ENCODE measurements at regions not wholly inside any gene's neighbourhood (a gene's known extent, or its start where the extent isn't known, plus 50 kb on each side); places are given as distances from the start of the nearest gene placed in this dataset.

DNA sequence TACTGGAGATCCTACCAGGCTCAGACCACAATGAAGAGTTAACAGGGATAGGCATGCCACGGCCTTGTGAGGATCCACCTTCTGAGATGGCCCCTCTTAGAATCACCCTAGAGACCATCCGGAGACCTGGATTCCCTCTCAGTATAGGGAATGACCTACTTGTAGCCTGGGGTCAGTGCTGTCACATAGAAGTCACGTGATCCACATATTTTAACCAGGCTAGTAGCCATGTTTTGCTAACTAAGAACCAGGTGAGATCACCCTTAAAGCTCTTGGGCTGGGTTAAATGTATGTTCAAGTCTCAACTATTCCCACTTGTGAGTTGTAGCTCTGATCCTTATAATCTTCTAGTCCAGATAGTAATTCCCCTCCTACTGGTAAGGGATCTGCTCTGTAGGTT is 215.4 kb downstream of the CCNG2 start:
- TF ChIP-seq CTCF (IDR thresholded peaks at IDR 0.05) (no peak), POLR2A (IDR thresholded peaks at IDR 0.05) (no peak)
